NOMO-1 treated with DMSO at 0.1 percent for 48 hours (cell line): ENCODE measurements at regions not wholly inside any gene's neighbourhood (a gene's known extent, or its start where the extent isn't known, plus 50 kb on each side); places are given as distances from the start of the nearest gene placed in this dataset.
A peak's percentile ranks its signal among the peaks of the same experiment; 100 is the strongest.

ENCODE experiments used
- DNase-seq: peaks from one replicate; lab custom pipeline; 2025; ENCODE audit not compliant: unreplicated experiment; lab: John Stamatoyannopoulos, UW

DNA sequence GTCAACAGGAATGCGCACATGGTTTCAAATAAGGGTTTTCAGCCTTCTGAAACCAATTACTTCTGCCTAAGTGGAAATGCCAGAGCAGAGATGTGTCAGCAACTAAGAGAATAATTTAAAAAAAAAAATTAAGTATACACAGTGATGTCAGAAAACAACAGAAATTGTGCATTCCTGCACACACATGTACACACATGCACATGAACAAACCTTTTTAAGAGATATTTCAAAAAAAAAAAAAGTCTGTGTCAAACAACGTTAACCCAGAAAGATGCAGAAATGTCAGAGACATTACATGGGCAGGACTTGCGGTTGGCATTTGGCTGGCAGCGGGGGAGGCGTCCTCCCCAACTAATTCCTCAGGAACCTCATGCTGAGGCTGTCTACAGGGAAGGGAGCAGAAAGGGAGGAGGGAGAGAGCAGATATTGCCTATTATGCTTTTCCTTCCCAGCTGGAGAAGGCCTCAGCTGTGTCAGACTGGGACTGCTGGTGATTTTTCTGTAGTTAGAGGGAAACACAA, 536.9 kb upstream of the WWC1 start:
- no peak for DNase-seq

DNA sequence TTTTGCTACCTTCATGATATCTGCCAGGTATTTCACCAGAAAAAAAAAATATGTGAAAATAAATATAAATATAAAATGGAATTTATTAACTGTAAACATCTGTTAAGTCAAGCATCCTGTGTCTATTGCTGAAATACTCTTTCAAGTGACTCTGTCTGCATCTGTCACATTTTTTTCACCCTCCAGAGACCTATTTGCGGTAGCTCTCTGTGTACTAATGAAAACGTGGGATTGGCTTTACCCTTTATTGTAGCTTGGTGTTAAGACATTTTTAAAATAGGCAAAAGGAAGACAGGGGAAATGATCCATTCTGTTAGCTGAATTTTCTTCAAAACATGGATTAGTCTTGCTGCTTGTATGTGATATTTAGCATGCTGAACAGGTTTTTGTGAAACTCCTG, 536.0 kb upstream of the WWC1 start:
- no peak for DNase-seq

DNA sequence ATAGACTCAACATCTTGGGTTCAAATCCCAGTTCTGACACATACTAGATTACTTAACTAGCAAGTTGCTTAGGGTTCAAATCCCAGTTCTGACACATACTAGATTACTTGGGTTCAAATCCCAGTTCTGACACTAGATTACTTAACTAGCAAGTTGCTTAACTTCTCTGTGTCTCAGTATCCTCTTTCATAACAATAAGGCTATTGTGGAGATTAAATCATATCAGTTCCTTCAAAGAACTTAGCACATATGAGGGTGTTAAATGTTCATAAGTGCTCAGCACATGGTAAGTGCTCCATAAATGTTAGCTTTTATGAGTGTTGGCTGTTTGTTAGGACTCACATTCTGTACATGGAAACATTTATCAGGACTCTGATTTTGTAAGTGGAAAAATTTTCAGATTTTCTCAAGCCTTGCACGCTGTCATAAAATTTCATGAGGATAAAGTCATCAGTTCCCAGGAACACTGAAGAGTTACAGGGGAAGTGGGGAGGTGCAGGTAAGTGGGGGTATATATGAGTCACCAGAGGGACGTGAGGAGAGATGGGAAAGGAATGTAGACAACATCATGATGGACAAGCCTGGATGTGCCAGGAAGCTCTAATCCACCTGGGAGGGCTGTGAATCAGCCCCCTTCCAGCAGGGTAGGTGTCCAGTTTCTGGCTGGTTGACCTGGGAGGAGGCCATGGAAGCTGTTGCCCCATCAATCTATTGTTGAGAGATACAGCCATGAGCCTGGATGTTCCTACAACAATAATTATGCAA, 532.2 kb upstream of the WWC1 start:
- DNase-seq: no peak

DNA sequence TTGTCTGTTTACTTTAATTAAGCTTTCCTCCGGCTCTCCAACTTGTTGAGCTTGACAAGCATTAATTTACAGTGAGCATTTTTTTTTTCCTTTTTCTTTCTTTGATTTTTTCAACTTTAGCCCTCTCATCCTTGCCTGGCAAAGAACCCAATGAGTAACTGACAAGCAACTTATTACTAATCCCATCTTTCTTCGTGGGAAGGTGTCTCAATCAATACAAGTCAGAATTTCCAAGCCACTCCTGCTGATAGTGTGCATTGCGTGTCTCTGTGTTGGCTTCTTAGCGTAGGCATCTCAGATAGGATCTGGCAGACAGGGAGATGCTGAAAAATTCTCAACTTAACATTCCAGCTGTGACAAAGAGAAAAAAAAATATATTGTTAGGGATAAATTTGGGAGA, 527.7 kb upstream of the WWC1 start:
- no peak for DNase-seq

DNA sequence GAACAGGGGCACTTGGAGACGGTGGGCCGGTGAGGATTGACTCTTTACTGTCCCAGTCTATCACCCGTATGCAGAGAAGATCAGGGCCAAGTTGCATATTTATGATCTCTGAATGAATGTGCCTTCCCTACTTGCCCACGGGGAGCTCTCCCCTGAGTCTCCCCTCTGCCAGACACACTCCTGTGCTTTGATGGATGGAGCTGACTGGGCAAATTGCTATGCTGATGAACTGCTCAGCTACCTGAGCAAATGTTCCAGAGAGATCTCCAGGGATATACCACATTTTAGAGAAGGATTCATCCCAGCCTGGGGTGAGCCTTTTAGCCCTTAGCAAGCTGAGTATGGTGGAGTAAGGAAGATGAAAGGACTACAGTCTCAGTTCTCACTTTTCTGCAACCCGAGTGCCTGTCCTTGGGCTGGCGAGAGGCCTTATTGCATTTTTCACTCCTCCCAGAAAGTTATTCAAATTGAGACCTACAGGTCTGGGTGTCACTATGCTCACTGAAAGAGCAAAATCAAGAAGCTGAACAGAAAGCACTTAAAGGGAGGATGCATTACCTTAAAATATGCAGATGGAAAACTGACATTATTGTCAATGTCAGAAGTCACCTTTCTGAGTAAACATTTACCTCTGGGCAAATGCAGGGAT, 526.7 kb upstream of the WWC1 start:
- no peak for DNase-seq

DNA sequence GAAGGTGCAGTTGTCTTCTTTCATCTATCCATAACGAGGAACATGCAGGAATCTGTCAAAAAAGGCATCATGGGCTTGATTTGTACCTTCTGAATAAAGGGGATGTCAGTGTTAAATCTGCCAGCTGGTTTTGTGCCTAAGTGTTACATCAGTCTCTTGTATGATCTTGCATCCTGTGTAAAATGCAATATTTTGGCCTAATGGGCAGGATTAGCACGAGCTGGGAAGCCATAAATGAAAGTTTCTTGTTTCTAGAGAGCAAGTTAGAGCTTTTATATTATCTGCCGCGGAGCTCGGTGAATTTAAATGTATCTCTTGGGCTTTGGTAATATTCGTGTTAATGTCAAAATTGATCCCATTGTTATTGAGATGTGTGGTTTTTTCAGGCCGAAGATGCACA, 526.1 kb upstream of the WWC1 start:
- DNase-seq: no peak

DNA sequence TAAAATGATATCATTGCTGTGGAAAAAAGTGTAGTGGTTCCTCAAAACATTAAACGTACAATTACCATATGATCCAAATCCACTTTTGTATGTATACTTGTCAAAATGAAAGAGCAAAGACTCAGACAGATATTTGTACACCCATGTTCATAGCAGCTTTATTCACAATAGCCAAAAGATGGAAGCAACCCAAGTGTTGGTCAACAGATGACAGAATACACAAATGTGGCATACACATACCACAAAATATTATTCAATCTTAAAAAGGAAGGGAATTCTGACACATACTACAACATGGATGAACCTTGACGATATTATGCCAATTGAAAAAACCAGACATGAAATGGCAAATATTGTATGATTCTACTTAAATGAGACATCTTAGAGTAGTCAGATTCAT, 524.5 kb upstream of the WWC1 start:
- DNase-seq: no peak

DNA sequence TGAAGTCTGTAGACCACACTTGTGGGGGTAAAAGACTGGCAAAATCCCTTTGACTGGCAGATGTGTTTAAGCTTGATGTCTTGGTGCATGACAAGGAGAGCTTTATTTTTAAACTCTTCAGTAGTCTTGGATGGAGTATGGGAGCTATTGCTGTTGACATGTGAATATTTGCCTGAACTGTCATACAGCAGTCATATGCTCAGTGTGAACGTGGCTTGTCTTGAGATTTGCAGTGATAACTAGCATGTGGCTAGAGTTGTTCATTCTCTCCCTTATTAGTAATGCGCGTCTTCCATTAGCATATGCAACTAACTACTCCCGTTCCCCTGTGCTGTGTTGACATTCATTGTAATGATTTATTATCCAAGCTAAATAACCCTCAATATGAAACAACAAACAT, 523.6 kb upstream of the WWC1 start:
- no peak for DNase-seq

DNA sequence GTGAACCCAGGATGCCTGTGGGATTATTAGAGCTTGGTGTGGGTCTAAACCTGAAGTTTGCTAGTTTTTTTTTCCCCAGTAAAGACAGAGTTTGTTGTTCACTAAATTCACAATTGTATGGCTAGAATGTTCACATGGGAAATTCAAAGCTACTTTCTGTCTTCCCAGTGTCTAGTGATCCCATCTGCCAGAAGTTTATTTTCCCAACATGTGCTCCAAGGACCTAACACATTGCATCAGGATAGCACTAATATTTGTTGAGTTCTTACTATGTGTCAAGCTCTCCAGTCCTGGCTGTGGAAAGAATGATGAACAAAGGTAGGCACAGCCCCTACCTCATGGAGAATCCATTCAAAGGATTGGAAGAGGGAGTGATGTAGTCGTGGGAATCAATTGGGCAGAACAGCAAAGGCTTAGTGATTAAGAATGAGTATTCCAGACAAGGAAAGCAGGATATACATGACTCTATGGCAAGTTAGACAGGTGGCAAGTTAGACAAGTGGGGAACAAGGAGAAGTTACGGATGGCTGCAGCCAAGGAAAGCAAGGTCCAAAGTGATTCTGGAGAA, 521.5 kb upstream of the WWC1 start:
- DNase-seq: no peak

DNA sequence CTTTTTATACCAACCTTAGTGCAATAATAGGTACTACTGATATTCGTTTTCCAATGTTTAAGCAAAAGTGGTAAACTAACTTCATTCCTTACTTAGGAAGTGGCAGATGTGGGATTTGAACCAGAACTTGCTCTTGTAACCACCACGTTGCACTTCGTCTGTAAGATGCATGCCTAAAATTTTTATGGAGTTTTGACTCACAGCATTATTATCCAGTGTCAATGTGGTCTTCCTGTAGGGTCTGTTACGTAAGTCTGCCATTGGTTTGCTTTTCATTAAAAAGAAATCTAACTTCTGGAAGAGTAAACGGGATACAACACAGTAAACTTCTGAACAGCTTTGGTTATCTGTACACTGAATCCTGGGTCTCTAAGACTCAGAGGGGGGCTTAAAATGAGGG, 521.0 kb upstream of the WWC1 start:
- DNase-seq: no peak

DNA sequence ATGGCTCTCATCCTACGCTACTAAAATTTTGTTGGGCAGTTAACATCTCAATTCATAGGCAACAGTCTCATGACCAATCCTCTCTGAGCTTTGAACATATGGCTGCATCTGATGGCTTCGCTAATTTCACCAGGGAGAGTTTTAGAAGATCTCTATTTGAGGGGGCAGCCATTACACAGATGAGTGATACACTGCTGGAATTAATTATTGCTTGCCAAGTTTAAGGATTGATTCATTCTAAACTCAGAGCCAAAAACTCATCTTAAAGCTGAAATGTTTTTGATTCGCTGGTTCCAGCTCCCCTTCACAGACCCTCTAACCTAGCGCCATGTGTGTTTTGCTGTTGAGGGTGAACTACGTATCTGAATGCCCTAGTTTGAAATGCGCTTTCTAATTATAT, 519.9 kb upstream of the WWC1 start:
- DNase-seq: no peak

DNA sequence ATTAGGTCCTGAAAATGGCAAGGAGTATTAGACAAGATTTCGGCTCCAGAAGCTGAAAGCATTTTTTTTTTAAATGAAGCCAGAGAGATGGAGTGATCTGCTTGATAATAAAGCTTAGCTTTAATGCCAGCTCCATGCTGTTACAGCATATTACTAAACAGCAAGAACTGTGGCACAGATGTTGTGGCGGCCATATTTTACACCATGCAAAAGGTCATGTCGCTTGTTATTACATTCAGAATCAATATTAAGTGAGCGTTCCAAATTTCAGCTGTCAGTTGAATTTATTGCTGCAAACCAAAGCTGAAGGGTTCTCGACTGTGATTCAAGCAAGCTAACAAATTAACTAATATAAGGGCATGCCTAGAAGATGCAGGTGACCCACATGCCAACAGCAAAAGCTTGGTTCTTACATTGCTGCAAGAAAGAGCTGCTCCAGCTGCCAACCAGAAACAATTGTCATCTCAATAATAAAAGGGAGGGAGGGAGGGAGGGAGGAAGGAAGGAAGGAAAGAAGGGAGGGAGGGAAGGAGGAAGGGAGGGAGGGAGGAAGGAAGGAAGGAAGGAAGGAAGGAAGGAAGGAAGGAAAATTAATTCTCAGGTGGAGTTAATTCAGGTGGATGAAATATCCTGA, 517.7 kb upstream of the WWC1 start:
- DNase-seq: no peak

DNA sequence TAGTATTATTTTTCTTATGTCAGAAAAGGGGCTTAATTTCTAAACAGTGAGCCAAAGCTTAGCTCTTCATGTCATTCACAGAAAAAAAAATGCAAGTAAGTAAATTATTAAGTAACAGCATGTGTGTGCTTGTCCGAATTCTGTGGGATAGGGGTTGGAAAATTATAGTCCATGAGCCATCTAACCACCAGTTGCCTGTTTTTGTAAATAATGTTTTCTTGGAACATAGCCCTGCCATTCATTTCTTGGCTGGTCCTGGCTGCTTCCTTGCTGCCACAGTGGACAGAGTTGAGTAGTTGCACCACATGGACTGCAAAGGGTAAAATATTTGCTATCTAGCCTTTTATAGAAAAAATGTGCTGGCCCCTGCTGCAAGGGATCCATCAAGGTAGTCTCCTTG, 513.7 kb upstream of the WWC1 start:
- no peak for DNase-seq

DNA sequence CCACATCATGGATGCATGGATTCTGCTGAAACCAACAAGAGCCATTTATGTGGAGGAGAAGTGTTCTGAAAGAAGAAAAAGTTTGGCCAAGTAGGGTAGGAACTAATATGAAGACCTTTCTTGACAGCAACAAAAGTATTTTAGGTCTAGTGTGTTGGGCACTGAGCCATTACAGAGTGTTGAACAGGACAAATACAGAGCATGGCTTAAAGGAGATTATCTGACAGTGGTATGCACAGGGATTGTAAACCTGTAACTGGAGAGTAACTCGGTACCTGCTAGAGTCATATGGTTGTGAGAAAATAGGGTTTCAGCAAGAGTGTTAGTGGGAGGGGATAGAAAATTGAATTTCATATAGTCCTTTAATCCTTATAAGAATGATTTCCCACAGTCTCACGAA, 513.2 kb upstream of the WWC1 start:
- no peak for DNase-seq

DNA sequence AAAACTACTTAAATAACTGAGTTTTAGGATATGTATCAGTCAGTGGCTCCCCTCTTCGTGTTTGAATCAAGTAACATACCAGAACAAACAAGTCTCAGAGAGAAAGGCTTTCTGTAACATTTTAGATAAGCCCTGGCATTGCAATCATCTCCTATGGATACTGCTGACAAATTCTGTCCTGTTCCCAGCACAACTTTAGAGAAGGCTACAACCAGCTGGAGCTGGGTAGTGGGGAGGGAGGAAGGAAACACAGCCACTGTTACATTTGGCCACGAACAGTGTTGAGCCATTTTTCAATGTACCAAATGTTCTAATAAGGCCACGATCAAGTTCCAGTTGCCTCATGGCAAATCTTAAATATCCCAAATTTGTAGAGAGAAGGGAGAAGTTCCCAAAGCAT, 511.8 kb upstream of the WWC1 start:
- no peak for DNase-seq

DNA sequence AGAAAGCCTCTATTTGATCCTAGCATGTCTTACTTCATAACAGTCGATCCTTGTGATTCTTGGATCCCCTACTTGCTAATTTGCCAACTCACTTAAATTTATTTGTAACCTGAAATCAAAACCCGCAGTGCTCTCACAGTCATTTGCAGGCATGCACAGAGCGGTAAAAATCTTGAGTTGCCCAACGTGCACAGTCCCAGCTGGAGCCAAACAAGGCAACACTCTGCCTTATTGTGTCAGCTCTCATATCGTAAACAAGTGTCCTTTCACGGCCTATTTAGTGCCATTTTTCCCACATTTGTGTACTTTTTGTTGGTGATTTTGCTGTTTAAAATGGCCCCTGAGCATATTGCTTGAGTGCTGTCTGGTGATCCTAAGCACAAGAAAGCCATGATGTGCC, 511.3 kb upstream of the WWC1 start:
- DNase-seq: no peak

DNA sequence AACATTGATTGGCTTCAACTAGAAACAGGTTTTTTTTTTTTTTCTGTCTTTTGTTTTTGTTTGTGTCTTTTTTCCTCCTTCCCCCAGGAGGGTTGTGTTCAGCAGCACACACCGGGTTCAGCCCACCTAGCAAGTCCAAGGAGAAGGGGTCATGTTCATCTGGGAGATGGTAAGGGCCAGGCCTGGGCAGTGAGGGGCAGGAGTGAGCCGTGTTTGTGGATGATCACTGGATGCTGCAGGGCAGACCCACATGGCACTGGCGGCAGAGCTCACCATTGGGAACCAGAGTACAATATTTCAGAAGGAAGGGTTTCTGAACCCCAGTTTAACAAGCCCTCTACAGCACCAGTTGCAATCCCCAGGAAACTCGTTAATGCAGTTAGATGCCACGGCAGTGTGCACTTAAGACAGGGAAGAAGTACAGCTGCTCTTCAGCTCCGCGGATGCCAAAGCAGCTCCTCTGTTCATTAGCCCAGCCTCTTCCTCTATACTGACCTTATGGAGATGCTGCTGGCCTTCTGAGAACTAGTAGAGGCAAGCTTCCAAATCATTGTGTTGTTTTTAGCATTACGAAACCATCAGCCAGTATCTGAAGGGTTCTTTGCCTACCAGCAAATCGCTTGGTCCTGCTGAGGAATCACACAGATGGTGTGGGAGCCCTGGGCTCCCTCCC, 508.2 kb upstream of the WWC1 start:
- DNase-seq: no peak

DNA sequence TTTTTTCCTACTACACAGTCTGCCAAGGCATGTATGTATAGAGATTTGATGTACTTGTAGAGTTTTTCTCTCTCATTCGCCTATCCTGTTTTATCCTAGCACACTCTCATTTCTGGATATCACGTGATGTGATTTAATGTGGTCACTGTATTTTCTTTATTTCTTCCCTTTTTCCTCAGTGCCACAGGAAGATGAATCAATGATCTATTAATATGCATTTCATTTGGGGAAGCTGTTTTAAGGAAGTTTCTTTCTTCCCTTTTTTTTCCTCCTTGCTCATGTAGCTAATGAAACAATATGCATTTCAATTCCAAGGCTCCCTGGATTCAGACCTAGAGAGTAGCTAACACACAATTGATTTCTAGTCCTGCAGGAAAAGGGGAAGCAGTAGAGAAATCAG, 506.3 kb upstream of the WWC1 start:
- DNase-seq: peak; percentile 53

DNA sequence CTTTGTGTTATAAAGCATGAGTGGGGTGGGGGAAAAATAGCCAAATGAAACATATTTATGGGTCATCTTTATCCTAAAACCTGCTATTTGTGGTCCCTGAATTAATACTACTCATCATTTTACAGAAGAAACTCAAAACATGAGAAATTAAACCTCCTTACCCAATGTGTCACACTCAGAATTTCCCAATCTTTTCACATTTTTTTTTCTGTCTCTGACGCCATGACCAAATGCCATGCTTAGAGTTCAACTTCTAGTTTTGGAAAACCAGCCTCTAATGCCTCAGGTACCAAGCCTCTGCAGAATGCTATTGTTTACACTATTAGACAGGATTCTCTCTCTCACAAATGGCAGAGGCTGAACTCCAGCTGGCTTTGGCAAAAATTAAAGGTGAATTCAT, 505.5 kb upstream of the WWC1 start:
- DNase-seq: peak; percentile 16

DNA sequence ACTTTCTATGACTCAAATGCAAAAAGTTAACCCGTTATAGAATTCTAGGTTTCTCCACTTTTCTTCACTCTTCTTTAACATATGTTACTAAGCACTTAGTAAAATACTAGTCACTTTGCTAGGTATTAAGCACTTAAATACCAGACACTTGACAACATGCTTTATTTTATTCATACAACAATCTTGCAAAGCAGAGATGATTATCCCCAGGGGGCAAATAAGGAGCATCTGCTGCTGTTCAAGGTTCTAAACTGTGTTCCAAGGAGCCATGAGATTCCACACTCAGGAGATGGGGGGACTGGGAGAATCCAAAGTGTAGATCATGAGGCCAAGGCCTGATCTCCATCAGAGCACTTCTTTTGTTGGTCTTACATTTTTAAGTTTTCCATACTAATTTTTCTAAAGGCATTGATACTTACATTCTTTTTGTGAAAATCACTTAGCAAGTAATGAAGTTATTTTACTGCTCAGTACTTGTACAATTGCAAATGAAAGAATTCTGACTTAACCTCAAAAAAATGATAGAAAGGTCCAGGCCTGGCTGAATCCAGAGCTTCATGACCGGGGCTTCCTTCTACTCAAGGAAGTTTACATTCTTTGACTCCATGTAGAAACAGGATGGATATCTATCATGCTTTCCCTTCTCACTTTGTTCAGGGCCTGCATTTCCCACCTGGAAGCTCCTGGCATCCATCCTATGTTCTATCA, 504.4 kb upstream of the WWC1 start:
- no peak for DNase-seq

DNA sequence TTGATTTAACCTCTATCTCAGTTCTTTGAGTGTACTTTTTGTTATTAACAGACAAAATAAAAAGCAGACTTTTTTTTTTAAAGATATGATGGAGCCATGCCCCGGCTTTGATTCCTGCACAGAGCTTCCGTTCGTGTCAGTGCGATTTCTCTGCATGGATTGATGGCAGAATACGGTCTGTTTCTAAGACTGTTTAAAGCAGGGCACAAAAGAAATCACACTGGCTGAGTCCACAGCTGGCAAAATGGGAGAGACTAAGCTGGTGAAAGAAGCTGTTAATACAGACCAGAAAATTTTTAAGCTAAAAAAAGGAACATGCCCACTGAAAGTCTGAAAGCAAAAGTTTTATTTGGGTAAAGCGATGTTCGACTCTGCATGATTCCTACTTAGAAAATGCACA, 501.4 kb upstream of the WWC1 start:
- no peak for DNase-seq
